Naive B cell (primary cell): ENCODE measurements at regions not wholly inside any gene's neighbourhood (a gene's known extent, or its start where the extent isn't known, plus 50 kb on each side); places are given as distances from the start of the nearest gene placed in this dataset.

Experiments used
- ATAC-seq, 2 donors: fragments of 150-1000 bp; cut with Tn5 transposase; 2 replicates each; pipeline ENCODE4 v1.10.0; 2021; ENCODE audit warnings: low read depth in 2 of 2, mild to moderate bottlenecking in 2 of 2, moderate library complexity in 2 of 2
- DNase-seq: peaks from one replicate; pipeline ENCODE4 v3.0.0; 2022
- H3K27ac Mint-ChIP-seq, 6 donors: one replicate each; pipeline ENCODE4 v1.8.0; 2020 to 2022; ENCODE audit warnings: mild to moderate bottlenecking in 6 of 6, mixed read lengths in 6 of 6, moderate library complexity in 5 of 6, inconsistent platforms in 2 of 6
- H3K27me3 Mint-ChIP-seq, 3 donors: one replicate each; pipeline ENCODE4 v1.8.0; 2021 to 2022; ENCODE audit warnings: mixed read lengths in 3 of 3, mild to moderate bottlenecking in 1 of 3
- H3K36me3 Mint-ChIP-seq, 2 donors: one replicate each; pipeline ENCODE4 v1.8.0; 2020 to 2022; ENCODE audit warnings: mixed read lengths in 2 of 2, inconsistent platforms in 1 of 2, mild to moderate bottlenecking in 1 of 2
- H3K4me1 Mint-ChIP-seq, 3 donors: one replicate each; pipeline ENCODE4 v1.8.0; 2020 to 2022; ENCODE audit warnings: mixed read lengths in 3 of 3, inconsistent platforms in 1 of 3, mild to moderate bottlenecking in 1 of 3, moderate library complexity in 1 of 3
- H3K4me3 Mint-ChIP-seq, 8 donors: one replicate each; pipeline ENCODE4 v1.8.0; 2020 to 2022; ENCODE audit warnings: mild to moderate bottlenecking in 8 of 8, mixed read lengths in 8 of 8, moderate library complexity in 8 of 8, inconsistent platforms in 2 of 8
- H3K9me3 Mint-ChIP-seq, 7 donors: one replicate each; pipeline ENCODE4 v1.8.0; 2020 to 2022; ENCODE audit warnings: mixed read lengths in 7 of 7, mild to moderate bottlenecking in 5 of 7, inconsistent platforms in 2 of 7, moderate library complexity in 1 of 7

- Mint-ChIP-seq H3K9me3 (peaks cover 0 to 10% (median 0%) of the 10 kb centered on the region in 7 donors), H3K27ac (no peak overlapping the region), H3K36me3 (no peaks in the 10 kb centered on the region), H3K4me1 (no peaks in the 10 kb centered on the region), H3K4me3 (no peak overlapping the region), H3K27me3 (peaks cover 0 to 13% (median 5%) of the 10 kb centered on the region in 3 donors)
- ATAC-seq (no peak), DNase-seq (no peak)
These were observed 492.1 kb downstream of the ARHGEF28 start for GRCh38 chr5:74118071-74118470.

GRCh38 chr5:74116984-74117383 lies 491.0 kb downstream of the ARHGEF28 start:
- peaks cover 0 to 20% (median 5%) of the 10 kb centered on the region in 3 donors for H3K27me3 Mint-ChIP-seq
- no peak for DNase-seq
- H3K36me3 Mint-ChIP-seq, result no peaks in the 10 kb centered on the region
- H3K4me3 Mint-ChIP-seq, result no peak overlapping the region
- H3K4me1 Mint-ChIP-seq, result no peaks in the 10 kb centered on the region
- H3K27ac Mint-ChIP-seq, result no peak overlapping the region
- peaks cover 0 to 10% (median 1%) of the 10 kb centered on the region in 7 donors for H3K9me3 Mint-ChIP-seq
- ATAC-seq, result no peak

GRCh38 chr5:74116266-74116665 lies 490.3 kb downstream of the ARHGEF28 start:
- Mint-ChIP-seq H3K4me1 (no peaks in the 10 kb centered on the region), H3K27me3 (peaks cover 0 to 20% (median 5%) of the 10 kb centered on the region in 3 donors), H3K27ac (no peak overlapping the region), H3K36me3 (no peaks in the 10 kb centered on the region), H3K9me3 (peaks cover 0 to 10% (median 1%) of the 10 kb centered on the region in 7 donors), H3K4me3 (no peak overlapping the region)
- DNase-seq, result no peak
- no peak for ATAC-seq

GRCh38 chr5:74113927-74114326 lies 487.9 kb downstream of the ARHGEF28 start:
- ATAC-seq (no peak), DNase-seq (no peak)
- H3K36me3 Mint-ChIP-seq, result no peaks in the 10 kb centered on the region
- no peak overlapping the region for H3K27ac Mint-ChIP-seq
- H3K4me1 Mint-ChIP-seq, result no peaks in the 10 kb centered on the region
- H3K27me3 Mint-ChIP-seq, result peaks cover 0 to 26% (median 10%) of the 10 kb centered on the region in 3 donors
- H3K4me3 Mint-ChIP-seq, result no peak overlapping the region
- peaks cover 0 to 10% (median 1%) of the 10 kb centered on the region in 7 donors for H3K9me3 Mint-ChIP-seq

GRCh38 chr5:74113196-74113540 lies 487.2 kb downstream of the ARHGEF28 start:
- H3K36me3 Mint-ChIP-seq, result no peaks in the 10 kb centered on the region
- H3K27me3 Mint-ChIP-seq, result peaks cover 0 to 22% (median 8%) of the 10 kb centered on the region in 3 donors
- no peak for ATAC-seq
- H3K4me3 Mint-ChIP-seq, result no peak overlapping the region
- H3K9me3 Mint-ChIP-seq, result peaks cover 0 to 4% (median 1%) of the 10 kb centered on the region in 7 donors
- H3K27ac Mint-ChIP-seq, result no peak overlapping the region
- no peaks in the 10 kb centered on the region for H3K4me1 Mint-ChIP-seq
- no peak for DNase-seq

- no peak for DNase-seq
- no peak overlapping the region for H3K27ac Mint-ChIP-seq
- no peak overlapping the region for H3K4me3 Mint-ChIP-seq
- H3K4me1 Mint-ChIP-seq, result no peaks in the 10 kb centered on the region
- ATAC-seq, result no peak
- peaks cover 0 to 18% (median 5%) of the 10 kb centered on the region in 3 donors for H3K27me3 Mint-ChIP-seq
- peaks cover 0 to 1% (median 0%) of the 10 kb centered on the region in 7 donors for H3K9me3 Mint-ChIP-seq
- H3K36me3 Mint-ChIP-seq, result no peaks in the 10 kb centered on the region
These were observed 486.6 kb downstream of the ARHGEF28 start for GRCh38 chr5:74112372-74113195.

- peaks cover 0 to 18% (median 5%) of the 10 kb centered on the region in 3 donors for H3K27me3 Mint-ChIP-seq
- H3K36me3 Mint-ChIP-seq, result no peaks in the 10 kb centered on the region
- no peak overlapping the region for H3K4me3 Mint-ChIP-seq
- ATAC-seq, result no peak
- peaks cover 0 to 1% (median 0%) of the 10 kb centered on the region in 7 donors for H3K9me3 Mint-ChIP-seq
- DNase-seq, result no peak
- no peaks in the 10 kb centered on the region for H3K4me1 Mint-ChIP-seq
- no peak overlapping the region for H3K27ac Mint-ChIP-seq
These were observed 485.8 kb downstream of the ARHGEF28 start for GRCh38 chr5:74111764-74112163.

- DNase-seq (no peak), ATAC-seq (no peak)
- H3K27me3 Mint-ChIP-seq, result peaks cover 0 to 13% (median 11%) of the 10 kb centered on the region in 3 donors
- no peak overlapping the region for H3K4me3 Mint-ChIP-seq
- H3K4me1 Mint-ChIP-seq, result no peaks in the 10 kb centered on the region
- no peak overlapping the region for H3K27ac Mint-ChIP-seq
- no peaks in the 10 kb centered on the region for H3K36me3 Mint-ChIP-seq
- peaks cover 0 to 1% (median 0%) of the 10 kb centered on the region in 7 donors for H3K9me3 Mint-ChIP-seq
These were observed 483.3 kb downstream of the ARHGEF28 start for GRCh38 chr5:74109344-74109743.

- H3K4me3 Mint-ChIP-seq, result peak overlapping the region in 1 of 8 donors; percentile 2
- DNase-seq, result no peak
- H3K27me3 Mint-ChIP-seq, result peaks cover 0 to 11% (median 11%) of the 10 kb centered on the region in 3 donors
- H3K9me3 Mint-ChIP-seq, result peaks cover 0 to 4% (median 0%) of the 10 kb centered on the region in 7 donors
- ATAC-seq, result no peak
- no peak overlapping the region for H3K27ac Mint-ChIP-seq
- no peaks in the 10 kb centered on the region for H3K36me3 Mint-ChIP-seq
- peaks cover 0 to 3% (median 0%) of the 10 kb centered on the region in 3 donors for H3K4me1 Mint-ChIP-seq
These were observed 481.9 kb downstream of the ARHGEF28 start for GRCh38 chr5:74107899-74108298.

- Mint-ChIP-seq H3K27ac (no peak overlapping the region), H3K4me1 (peaks cover 0 to 3% (median 0%) of the 10 kb centered on the region in 3 donors), H3K27me3 (peaks cover 0 to 11% (median 6%) of the 10 kb centered on the region in 3 donors), H3K36me3 (no peaks in the 10 kb centered on the region), H3K4me3 (no peak overlapping the region), H3K9me3 (peaks cover 0 to 3% (median 0%) of the 10 kb centered on the region in 7 donors)
- DNase-seq (no peak), ATAC-seq (no peak)
These were observed 479.3 kb downstream of the ARHGEF28 start for GRCh38 chr5:74105126-74105780.

- DNase-seq, result no peak
- Mint-ChIP-seq H3K27ac (no peak overlapping the region), H3K27me3 (peaks cover 0 to 6% (median 0%) of the 10 kb centered on the region in 3 donors), H3K4me3 (no peak overlapping the region), H3K36me3 (no peaks in the 10 kb centered on the region), H3K4me1 (peaks cover 0 to 3% (median 0%) of the 10 kb centered on the region in 3 donors), H3K9me3 (peaks cover 0 to 11% (median 9%) of the 10 kb centered on the region in 7 donors)
- no peak for ATAC-seq
These were observed 477.4 kb downstream of the ARHGEF28 start for GRCh38 chr5:74103131-74104023.

GRCh38 chr5:74100268-74100665 lies 474.3 kb downstream of the ARHGEF28 start:
- Mint-ChIP-seq H3K27ac (no peak overlapping the region), H3K27me3 (no peaks in the 10 kb centered on the region), H3K4me3 (no peak overlapping the region), H3K4me1 (peaks cover 0 to 3% (median 0%) of the 10 kb centered on the region in 3 donors), H3K36me3 (no peaks in the 10 kb centered on the region), H3K9me3 (peaks cover 0 to 11% (median 9%) of the 10 kb centered on the region in 7 donors)
- ATAC-seq, result no peak
- DNase-seq, result no peak
